ENCODE measurements at regions not wholly inside any gene's neighbourhood (a gene's known extent, or its start where the extent isn't known, plus 50 kb on each side); places are given as distances from the start of the nearest gene placed in this dataset.

GRCh38 chr2:81876624-81877023, 1572.1 kb upstream of the LRRTM1 start:
- TF ChIP-seq ZNF274 (IDR thresholded peaks at IDR 0.05; ENCODE audit: low read depth, low read length) (no peak), SUZ12 (IDR thresholded peaks at IDR 0.05; ENCODE audit: extremely low read depth, insufficient read depth, insufficient read length) (no peak)

Data from NT2/D1 (cell line).